NCI-H2196 treated with DMSO at 0.1 percent for 48 hours (cell line): ENCODE measurements at regions not wholly inside any gene's neighbourhood (a gene's known extent, or its start where the extent isn't known, plus 50 kb on each side); places are given as distances from the start of the nearest gene placed in this dataset.
"Not testable (repeated sequence)": the region's sequence is repeated elsewhere in the genome, so short reads cannot be mapped to it uniquely, and the experiment has no call there.

ENCODE experiments used
- DNase-seq: peaks from one replicate; lab custom pipeline; 2025; ENCODE audit not compliant: unreplicated experiment; lab: John Stamatoyannopoulos, UW

GRCh38 chr1:38201431-38201830 is 154.8 kb upstream of the POU3F1 start:
- DNase-seq, result no peak

- no peak for DNase-seq
Observed at GRCh38 chr1:38198621-38199020, 152.0 kb upstream of the POU3F1 start.

- no peak for DNase-seq
Observed at GRCh38 chr1:38198099-38198498, 151.5 kb upstream of the POU3F1 start.

- DNase-seq, result no peak
Observed at GRCh38 chr1:38197312-38198061, 150.9 kb upstream of the POU3F1 start.

GRCh38 chr1:38194472-38194871 is 147.9 kb upstream of the POU3F1 start:
- no peak for DNase-seq

GRCh38 chr1:38193040-38193439 is 146.4 kb upstream of the POU3F1 start:
- no peak for DNase-seq

- DNase-seq, result no peak
Observed at GRCh38 chr1:38191461-38191860, 144.9 kb upstream of the POU3F1 start.

- DNase-seq, result no peak
Observed at GRCh38 chr1:38190983-38191382, 144.4 kb upstream of the POU3F1 start.

GRCh38 chr1:38187552-38187951 is 141.0 kb upstream of the POU3F1 start:
- DNase-seq, result no peak

- no peak for DNase-seq
Observed at GRCh38 chr1:38186566-38186965, 140.0 kb upstream of the POU3F1 start.

GRCh38 chr1:38185913-38186312 is 139.3 kb upstream of the POU3F1 start:
- DNase-seq, result no peak

GRCh38 chr1:38183747-38184146 is 137.2 kb upstream of the POU3F1 start:
- DNase-seq, result no peak

- DNase-seq, result no peak
Observed at GRCh38 chr1:38183096-38183495, 136.5 kb upstream of the POU3F1 start.

- DNase-seq, result not testable (repeated sequence)
Observed at GRCh38 chr1:38180388-38180787, 133.8 kb upstream of the POU3F1 start.

- DNase-seq, result no peak
Observed at GRCh38 chr1:38179483-38179882, 132.9 kb upstream of the POU3F1 start.

GRCh38 chr1:38178216-38178615 is 131.6 kb upstream of the POU3F1 start:
- no peak for DNase-seq

GRCh38 chr1:38175121-38175520 is 128.5 kb upstream of the POU3F1 start:
- DNase-seq, result no peak

- DNase-seq, result no peak
Observed at GRCh38 chr1:38173848-38174247, 127.3 kb upstream of the POU3F1 start.

GRCh38 chr1:38173157-38173831 is 126.7 kb upstream of the POU3F1 start:
- no peak for DNase-seq

- no peak for DNase-seq
Observed at GRCh38 chr1:38169121-38169520, 122.5 kb upstream of the POU3F1 start.

- no peak for DNase-seq
Observed at GRCh38 chr1:38168365-38168764, 121.8 kb upstream of the POU3F1 start.

- no peak for DNase-seq
Observed at GRCh38 chr1:38166461-38166860, 119.9 kb upstream of the POU3F1 start.
